Adipocyte (in vitro differentiated cells): ENCODE measurements at regions not wholly inside any gene's neighbourhood (a gene's known extent, or its start where the extent isn't known, plus 50 kb on each side); places are given as distances from the start of the nearest gene placed in this dataset.

Experiments
- DNase-seq: peaks from one replicate; pipeline ENCODE4 v3.0.0-alpha.2; 2015; ENCODE audit warnings: low read depth
- H3K27me3 ChIP-seq: replicated peaks from 2 replicates; pipeline ENCODE4 v1.7.0; 2013; ENCODE audit warnings: mild to moderate bottlenecking, low read length, moderate library complexity; ENCODE audit not compliant: control insufficient read depth, insufficient read depth
- H3K36me3 ChIP-seq: 2 replicates; pipeline ENCODE4 v1.7.0; 2013; ENCODE audit warnings: low read length, mild to moderate bottlenecking, moderate library complexity; ENCODE audit not compliant: control insufficient read depth, insufficient read depth, severe bottlenecking
- H3K4me1 ChIP-seq: 2 replicates; pipeline ENCODE4 v1.7.0; 2013; ENCODE audit warnings: mild to moderate bottlenecking, low read length, moderate library complexity; ENCODE audit not compliant: control insufficient read depth, insufficient read depth
- H3K4me3 ChIP-seq: 2 replicates; pipeline ENCODE4 v1.7.0; 2013; ENCODE audit warnings: mild to moderate bottlenecking, low read length, moderate library complexity
- H3K9ac ChIP-seq: 2 replicates; pipeline ENCODE4 v1.7.0; 2013; ENCODE audit warnings: mild to moderate bottlenecking, low read length, moderate library complexity
- H3K9me3 ChIP-seq: 2 replicates; pipeline ENCODE4 v1.7.0; 2013; ENCODE audit warnings: mild to moderate bottlenecking, low read length, moderate library complexity; ENCODE audit not compliant: control insufficient read depth

- peak; percentile 27 for DNase-seq
- Histone ChIP-seq H3K9ac (no peak overlapping the region), H3K27me3 (no peaks in the 10 kb centered on the region)
Measured at GRCh38 chr10:91061608-91062007, 140.7 kb upstream of the ANKRD1 start.

DNA sequence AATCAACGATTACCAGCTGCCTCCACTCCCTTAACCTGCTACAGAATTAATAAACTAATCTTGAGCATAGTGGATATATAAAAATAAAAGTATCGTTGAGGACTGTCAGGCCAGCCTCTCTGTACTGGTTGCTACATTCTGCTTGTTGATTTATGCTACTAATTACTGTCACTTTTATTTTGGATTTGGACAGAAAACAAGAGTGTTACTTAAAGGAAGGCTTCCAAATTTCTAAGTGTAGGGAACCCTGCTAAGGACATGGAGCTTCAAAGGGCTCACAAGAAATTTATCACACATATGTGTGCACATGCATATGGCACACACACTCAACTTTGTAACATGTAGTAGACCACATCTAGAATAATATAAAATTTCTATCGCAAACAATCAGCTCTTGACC is 141.2 kb upstream of the ANKRD1 start:
- no peak overlapping the region for H3K9ac ChIP-seq
- H3K4me1 ChIP-seq = peaks cover 4% of the 10 kb centered on the region
- no peaks in the 10 kb centered on the region for H3K36me3 ChIP-seq
- H3K9me3 ChIP-seq = no peaks in the 10 kb centered on the region
- H3K4me3 ChIP-seq = no peak overlapping the region
- H3K27me3 ChIP-seq = no peaks in the 10 kb centered on the region
- DNase-seq = no peak

More at GRCh38 chr10:91061608-91062007, 140.7 kb upstream of the ANKRD1 start:
- H3K4me3 ChIP-seq = no peak overlapping the region
- no peaks in the 10 kb centered on the region for H3K9me3 ChIP-seq
- H3K36me3 ChIP-seq = no peaks in the 10 kb centered on the region
- peaks cover 4% of the 10 kb centered on the region for H3K4me1 ChIP-seq

DNA sequence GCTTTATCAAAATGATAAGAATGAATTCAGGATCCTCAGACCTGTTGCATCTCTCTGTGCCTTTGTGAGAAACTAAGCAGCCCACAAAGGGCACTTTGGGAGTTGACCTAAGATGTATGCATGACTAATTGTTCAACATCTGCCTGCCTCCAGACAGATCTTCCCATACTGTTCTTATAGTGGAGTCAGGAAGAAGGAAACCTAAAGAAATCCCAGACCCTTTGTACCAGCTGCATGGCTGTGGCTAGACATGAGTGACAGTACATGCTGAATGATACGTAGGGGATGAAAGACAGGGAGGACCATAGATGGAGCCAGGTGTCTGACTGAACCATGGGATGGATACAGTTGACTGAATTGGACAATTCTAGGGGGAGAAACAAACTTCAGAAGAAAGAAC is 148.7 kb upstream of the PCGF5 start:
- H3K9ac ChIP-seq = no peak overlapping the region
- no peaks in the 10 kb centered on the region for H3K9me3 ChIP-seq
- peaks cover 34% of the 10 kb centered on the region for H3K27me3 ChIP-seq
- H3K36me3 ChIP-seq = no peaks in the 10 kb centered on the region
- no peak for DNase-seq
- no peaks in the 10 kb centered on the region for H3K4me1 ChIP-seq
- H3K4me3 ChIP-seq = no peak overlapping the region

DNA sequence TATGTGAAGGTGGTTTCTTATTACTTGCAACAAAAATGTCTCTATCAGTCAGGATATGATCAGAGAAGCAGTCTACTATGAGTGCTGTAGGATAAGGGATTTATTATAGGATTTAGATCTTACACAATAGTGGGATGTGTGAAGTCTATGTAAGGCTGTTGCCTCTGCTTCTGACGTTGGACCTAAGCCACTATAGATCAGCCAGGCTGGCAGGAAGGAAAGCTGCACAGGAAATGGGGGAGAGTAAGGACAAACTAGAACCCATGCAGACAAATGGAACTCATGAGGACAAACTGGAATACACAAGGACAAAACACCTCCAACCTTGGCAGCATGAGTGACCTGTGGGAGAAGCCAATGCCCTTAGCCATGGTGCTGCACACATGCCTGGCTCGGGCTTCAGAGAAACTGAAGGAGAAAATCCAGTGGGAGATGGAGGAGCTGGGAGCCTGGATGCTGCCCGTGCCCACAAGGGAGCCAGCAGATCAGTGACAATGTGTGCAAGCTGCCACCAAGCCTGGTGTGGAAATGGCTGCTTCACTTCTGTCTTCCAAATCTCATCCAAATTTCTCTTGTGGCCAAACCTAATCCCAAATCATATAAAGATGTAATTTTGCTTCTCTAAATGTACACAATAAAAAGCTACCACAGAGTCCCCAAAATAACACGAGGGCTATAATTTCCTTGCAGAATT is 147.0 kb upstream of the PCGF5 start:
- DNase-seq = no peak
- no peak overlapping the region for H3K4me3 ChIP-seq
- no peak overlapping the region for H3K9ac ChIP-seq
- H3K4me1 ChIP-seq = peaks cover 4% of the 10 kb centered on the region
- no peaks in the 10 kb centered on the region for H3K36me3 ChIP-seq
- H3K9me3 ChIP-seq = no peaks in the 10 kb centered on the region
- H3K27me3 ChIP-seq = peaks cover 34% of the 10 kb centered on the region

DNA sequence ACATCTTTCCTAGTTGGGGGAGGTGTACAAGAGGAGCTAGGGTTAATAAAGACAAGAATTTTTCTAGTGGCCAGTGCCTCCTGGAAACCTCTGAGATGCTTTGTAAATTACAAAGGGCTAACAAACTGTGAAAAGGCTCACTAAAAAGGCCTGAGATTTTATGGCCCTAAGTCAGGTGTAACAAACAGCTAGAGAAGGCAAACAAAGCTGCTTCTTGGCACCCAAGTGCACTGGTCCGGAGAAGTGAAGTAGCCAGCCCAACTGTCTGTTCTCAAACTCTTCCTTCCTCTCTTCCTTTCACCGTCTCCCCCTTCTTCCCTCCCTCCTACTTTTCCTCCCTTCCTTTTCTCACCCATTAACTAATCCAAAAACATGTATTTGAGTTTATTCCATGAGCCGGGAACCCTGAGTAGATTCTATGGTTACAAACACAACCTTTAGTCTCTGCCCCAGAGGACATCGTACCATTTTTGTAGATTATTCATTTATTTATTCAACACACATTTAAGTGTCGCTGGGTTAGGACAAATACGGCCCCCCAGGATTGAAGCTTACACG is 143.4 kb upstream of the PCGF5 start:
- peak; percentile 8 for DNase-seq
- peaks cover 4% of the 10 kb centered on the region for H3K4me1 ChIP-seq
- H3K9ac ChIP-seq = no peak overlapping the region
- H3K9me3 ChIP-seq = no peaks in the 10 kb centered on the region
- no peaks in the 10 kb centered on the region for H3K36me3 ChIP-seq
- H3K27me3 ChIP-seq = peaks cover 19% of the 10 kb centered on the region
- H3K4me3 ChIP-seq = no peak overlapping the region

GRCh38 chr10:91077549-91078071 is 142.9 kb upstream of the PCGF5 start:
- Histone ChIP-seq H3K4me3 (no peak overlapping the region), H3K27me3 (peaks cover 13% of the 10 kb centered on the region), H3K9ac (no peak overlapping the region), H3K36me3 (no peaks in the 10 kb centered on the region), H3K4me1 (peaks cover 4% of the 10 kb centered on the region), H3K9me3 (no peaks in the 10 kb centered on the region)
- peak; percentile 80 for DNase-seq

DNA sequence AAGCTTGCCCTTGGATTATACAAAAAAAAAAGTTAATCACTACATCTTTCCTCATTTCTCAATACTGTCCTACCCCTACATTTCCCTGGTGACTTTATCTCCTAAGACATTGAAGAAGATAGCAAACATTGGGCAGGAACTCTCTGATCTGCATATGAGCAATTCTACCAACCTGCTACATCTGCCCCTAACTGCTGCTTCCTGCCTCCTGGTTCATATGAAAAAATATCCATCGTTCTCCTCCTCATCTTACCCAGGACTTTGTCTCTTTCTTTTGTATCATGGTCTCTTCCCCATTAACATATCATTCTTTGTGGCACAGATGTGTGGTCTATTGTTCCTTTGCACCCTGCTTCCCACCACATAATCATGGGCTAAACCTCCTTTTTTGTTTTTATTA is 139.7 kb upstream of the PCGF5 start:
- no peak for DNase-seq
- no peaks in the 10 kb centered on the region for H3K36me3 ChIP-seq
- H3K9ac ChIP-seq = no peak overlapping the region
- peaks cover 4% of the 10 kb centered on the region for H3K4me1 ChIP-seq
- peaks cover 4% of the 10 kb centered on the region for H3K27me3 ChIP-seq
- H3K9me3 ChIP-seq = peaks cover 4% of the 10 kb centered on the region
- H3K4me3 ChIP-seq = no peak overlapping the region

DNA sequence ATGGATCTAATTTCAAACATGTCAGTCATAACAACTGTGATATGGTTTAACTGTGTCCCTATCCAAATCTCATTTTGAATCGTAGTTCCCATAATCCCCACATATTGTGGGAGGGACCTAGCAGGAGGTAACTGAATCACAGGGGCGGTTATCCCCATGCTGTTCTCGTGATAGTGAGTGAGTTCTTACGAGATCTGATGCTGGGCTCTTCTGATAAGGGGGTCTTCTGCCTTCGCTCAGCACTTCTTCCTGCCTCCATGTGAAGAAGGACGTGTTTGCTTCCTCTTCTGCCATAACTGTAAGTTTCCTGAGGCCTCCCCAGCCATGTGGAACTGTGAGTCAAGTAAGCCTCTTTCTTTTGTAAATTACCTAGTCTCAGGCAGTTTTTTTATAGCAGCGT is 138.0 kb upstream of the PCGF5 start:
- no peak for DNase-seq
- Histone ChIP-seq H3K9me3 (peaks cover 4% of the 10 kb centered on the region), H3K36me3 (no peaks in the 10 kb centered on the region), H3K27me3 (peaks cover 4% of the 10 kb centered on the region), H3K9ac (no peak overlapping the region), H3K4me1 (peaks cover 4% of the 10 kb centered on the region), H3K4me3 (no peak overlapping the region)

DNA sequence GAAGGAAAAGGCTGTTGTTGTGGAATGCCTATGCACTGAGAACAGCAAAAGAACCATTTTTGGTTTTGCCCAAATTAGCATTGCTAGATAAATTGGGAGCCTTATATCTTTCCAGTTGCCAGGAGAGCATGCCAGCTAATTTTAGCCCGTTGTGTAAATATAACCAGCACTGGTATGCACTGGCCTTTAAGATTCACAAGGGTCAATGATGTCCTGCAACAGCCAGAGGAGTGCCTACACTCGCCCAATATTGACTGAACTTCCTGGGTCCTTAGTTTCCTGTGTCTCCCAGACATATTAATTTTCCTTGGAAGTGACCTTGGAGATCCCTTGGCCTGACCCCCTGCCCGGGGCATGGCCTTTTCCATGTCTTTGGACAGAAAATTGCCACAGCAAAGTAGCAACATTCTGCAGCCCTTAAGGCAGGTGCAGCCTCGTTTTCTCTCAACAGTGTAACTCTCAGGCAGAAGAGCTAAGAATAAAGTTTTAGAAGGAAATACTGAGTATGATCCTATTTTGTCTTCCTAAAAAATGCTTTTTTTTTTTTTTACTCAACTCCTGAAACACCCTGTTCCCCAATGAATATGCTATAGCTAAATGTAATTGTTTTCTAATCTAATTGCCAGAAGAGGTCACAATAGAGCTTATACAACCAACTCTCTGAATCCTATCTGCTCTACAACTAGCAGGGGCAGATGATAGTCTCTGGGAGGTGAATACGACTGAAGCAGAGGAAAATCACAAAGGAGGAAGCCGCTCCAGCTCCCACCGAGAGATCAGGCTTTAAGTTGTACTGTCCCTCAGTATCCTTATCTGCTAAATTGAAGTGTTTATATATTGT is 131.9 kb upstream of the PCGF5 start:
- DNase-seq = peak; percentile 37
- Histone ChIP-seq H3K36me3 (no peaks in the 10 kb centered on the region), H3K4me3 (no peak overlapping the region), H3K9me3 (peaks cover 5% of the 10 kb centered on the region), H3K4me1 (peaks cover 12% of the 10 kb centered on the region), H3K9ac (no peak overlapping the region), H3K27me3 (no peaks in the 10 kb centered on the region)

GRCh38 chr10:91090761-91091529 is 129.5 kb upstream of the PCGF5 start:
- Histone ChIP-seq H3K9me3 (peaks cover 7% of the 10 kb centered on the region), H3K27me3 (no peaks in the 10 kb centered on the region), H3K36me3 (no peaks in the 10 kb centered on the region), H3K9ac (no peak overlapping the region), H3K4me3 (no peak overlapping the region), H3K4me1 (peaks cover 12% of the 10 kb centered on the region)
- peak; percentile 55 for DNase-seq

DNA sequence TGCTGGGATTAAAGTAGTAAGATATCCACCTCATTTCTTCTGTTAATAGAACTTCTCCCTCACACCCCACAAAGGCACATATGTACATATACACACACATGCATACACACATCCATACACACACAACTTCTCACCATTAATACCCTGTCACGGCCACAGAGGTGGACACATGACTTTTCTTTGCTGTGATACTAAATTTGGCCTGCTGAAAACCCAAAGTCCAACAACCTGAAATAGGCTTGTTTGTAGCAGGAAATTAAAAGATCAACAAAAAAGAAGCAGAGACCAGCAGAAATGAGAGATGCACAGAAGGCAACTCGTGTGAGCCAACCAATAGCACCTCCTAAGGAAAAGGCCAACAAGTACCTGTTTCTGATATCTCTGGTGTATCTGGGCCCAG is 128.7 kb upstream of the PCGF5 start:
- Histone ChIP-seq H3K36me3 (no peaks in the 10 kb centered on the region), H3K9ac (no peak overlapping the region)

More for the DNA sequence above, 128.7 kb upstream of the PCGF5 start:
- Histone ChIP-seq H3K4me3 (no peak overlapping the region), H3K27me3 (no peaks in the 10 kb centered on the region), H3K9me3 (peaks cover 7% of the 10 kb centered on the region), H3K4me1 (peaks cover 12% of the 10 kb centered on the region)
- DNase-seq = no peak
